Right lobe of liver (tissue), 4 donors: ENCODE measurements at regions not wholly inside any gene's neighbourhood (a gene's known extent, or its start where the extent isn't known, plus 50 kb on each side); places are given as distances from the start of the nearest gene placed in this dataset.

Source experiments
- CTCF ChIP-seq, 4 donors: fragments of 200-600 bp in 3 of 4; fragments of 450-650 bp in 1 of 4; IDR thresholded peaks; one replicate each; pipeline versions ENCODE4 v1.5.1 to v1.8.0; 2016 to 2022; ENCODE audit warnings: antibody characterized with exemption in 4 of 4, mild to moderate bottlenecking in 2 of 4
- POLR2A ChIP-seq: fragments of 450-650 bp; IDR thresholded peaks from one replicate; pipeline ENCODE4 v1.6.1; 2017; ENCODE audit warnings: antibody characterized with exemption, mild to moderate bottlenecking
- donor health status: DM: no; HTN: no; CAD: no.
- donor health status: DM: no; HTN: no; CAD: no.
- donor health status: DM: no; HTN: yes; CAD: no.

GRCh38 chr4:81611221-81611620, 139.5 kb upstream of the RASGEF1B start:
- no peak for TF ChIP-seq CTCF (IDR thresholded peaks at IDR 0.05)
- no peak for TF ChIP-seq POLR2A
